Fibroblast of the aortic adventitia (primary cell): ENCODE measurements at regions not wholly inside any gene's neighbourhood (a gene's known extent, or its start where the extent isn't known, plus 50 kb on each side); places are given as distances from the start of the nearest gene placed in this dataset.

ENCODE experiments used
- DNase-seq: peaks from one replicate; pipeline ENCODE4 v3.0.0-alpha.2; 2010; ENCODE audit warnings: low read depth
- H3K4me3 ChIP-seq: 2 replicates; pipeline ENCODE4 v1.5.1; 2011; ENCODE audit warnings: low read depth, mild to moderate bottlenecking, control low read depth, low read length, moderate library complexity
- TF ChIP-seq, protein P1 (sequence below): IDR thresholded peaks from 2 replicates; pipeline ENCODE4 v1.5.1; 2011; ENCODE audit warnings: mild to moderate bottlenecking, low read length, control low read depth, inconsistent platforms; ENCODE audit not compliant: insufficient read depth

GRCh38 chr17:31704483-31704882, 154.6 kb downstream of the COPRS start:
- no peak for DNase-seq
- TF ChIP-seq, protein P1, sequence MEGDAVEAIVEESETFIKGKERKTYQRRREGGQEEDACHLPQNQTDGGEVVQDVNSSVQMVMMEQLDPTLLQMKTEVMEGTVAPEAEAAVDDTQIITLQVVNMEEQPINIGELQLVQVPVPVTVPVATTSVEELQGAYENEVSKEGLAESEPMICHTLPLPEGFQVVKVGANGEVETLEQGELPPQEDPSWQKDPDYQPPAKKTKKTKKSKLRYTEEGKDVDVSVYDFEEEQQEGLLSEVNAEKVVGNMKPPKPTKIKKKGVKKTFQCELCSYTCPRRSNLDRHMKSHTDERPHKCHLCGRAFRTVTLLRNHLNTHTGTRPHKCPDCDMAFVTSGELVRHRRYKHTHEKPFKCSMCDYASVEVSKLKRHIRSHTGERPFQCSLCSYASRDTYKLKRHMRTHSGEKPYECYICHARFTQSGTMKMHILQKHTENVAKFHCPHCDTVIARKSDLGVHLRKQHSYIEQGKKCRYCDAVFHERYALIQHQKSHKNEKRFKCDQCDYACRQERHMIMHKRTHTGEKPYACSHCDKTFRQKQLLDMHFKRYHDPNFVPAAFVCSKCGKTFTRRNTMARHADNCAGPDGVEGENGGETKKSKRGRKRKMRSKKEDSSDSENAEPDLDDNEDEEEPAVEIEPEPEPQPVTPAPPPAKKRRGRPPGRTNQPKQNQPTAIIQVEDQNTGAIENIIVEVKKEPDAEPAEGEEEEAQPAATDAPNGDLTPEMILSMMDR, result no peak
- no peak overlapping the region for H3K4me3 ChIP-seq

GRCh38 chr17:31702041-31702440, 157.0 kb downstream of the COPRS start:
- no peak overlapping the region for H3K4me3 ChIP-seq
- TF ChIP-seq, protein P1, result no peak
- DNase-seq, result no peak

GRCh38 chr17:31700973-31701372, 158.1 kb downstream of the COPRS start:
- no peak overlapping the region for H3K4me3 ChIP-seq
- TF ChIP-seq, protein P1, result no peak
- DNase-seq, result no peak

DNA sequence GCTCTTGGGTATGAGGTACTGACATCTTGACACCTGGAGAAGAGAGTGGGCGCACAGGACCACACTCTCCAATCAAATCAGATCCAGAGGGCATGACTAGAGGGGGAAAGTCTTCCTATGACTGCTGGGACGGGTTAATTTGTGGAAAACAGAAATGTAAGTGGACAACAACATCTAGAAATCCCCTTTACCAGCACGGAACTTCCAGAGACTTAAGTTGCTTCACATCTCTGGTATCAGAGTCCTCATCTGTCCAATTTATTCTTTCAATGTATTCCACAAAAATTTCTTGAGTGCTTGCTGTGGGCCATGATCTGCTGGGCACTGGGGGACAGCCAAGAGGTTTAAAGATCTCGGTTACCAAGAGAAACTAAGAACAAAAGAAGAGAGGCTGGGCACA, 159.2 kb downstream of the COPRS start:
- H3K4me3 ChIP-seq, result no peak overlapping the region
- no peak for DNase-seq
- TF ChIP-seq, protein P1, result no peak

GRCh38 chr17:31699281-31699680, 159.8 kb downstream of the COPRS start:
- no peak overlapping the region for H3K4me3 ChIP-seq
- no peak for DNase-seq
- TF ChIP-seq, protein P1, result no peak

DNA sequence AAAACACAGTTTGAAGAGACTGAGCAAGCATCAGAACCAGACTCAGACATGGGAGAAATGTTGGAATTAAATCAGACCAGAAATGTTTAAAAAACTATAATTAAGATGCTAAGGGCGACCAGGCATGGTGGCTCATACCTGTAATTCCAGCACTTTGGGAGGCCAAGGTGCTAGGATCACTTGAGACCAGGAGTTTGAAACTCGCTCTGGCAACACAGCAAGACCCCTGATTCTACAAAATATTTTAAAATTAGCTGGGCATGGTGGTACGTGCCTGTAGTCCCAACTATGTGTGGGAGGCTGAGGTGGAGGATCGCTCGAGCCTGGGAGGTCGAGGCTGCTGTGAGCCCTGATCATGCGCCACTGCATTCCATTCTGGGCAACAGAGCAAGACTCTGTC, 160.3 kb downstream of the COPRS start:
- TF ChIP-seq, protein P1, result no peak
- H3K4me3 ChIP-seq, result no peak overlapping the region

GRCh38 chr17:31697838-31698237, 161.2 kb downstream of the COPRS start:
- H3K4me3 ChIP-seq, result no peak overlapping the region
- TF ChIP-seq, protein P1, result no peak
- DNase-seq, result no peak

More for the DNA sequence above, 160.3 kb downstream of the COPRS start:
- DNase-seq, result no peak
